ENCODE measurements at regions not wholly inside any gene's neighbourhood (a gene's known extent, or its start where the extent isn't known, plus 50 kb on each side); places are given as distances from the start of the nearest gene placed in this dataset.
"Not testable (repeated sequence)": the region's sequence is repeated elsewhere in the genome, so short reads cannot be mapped to it uniquely, and the experiment has no call there.

DNA sequence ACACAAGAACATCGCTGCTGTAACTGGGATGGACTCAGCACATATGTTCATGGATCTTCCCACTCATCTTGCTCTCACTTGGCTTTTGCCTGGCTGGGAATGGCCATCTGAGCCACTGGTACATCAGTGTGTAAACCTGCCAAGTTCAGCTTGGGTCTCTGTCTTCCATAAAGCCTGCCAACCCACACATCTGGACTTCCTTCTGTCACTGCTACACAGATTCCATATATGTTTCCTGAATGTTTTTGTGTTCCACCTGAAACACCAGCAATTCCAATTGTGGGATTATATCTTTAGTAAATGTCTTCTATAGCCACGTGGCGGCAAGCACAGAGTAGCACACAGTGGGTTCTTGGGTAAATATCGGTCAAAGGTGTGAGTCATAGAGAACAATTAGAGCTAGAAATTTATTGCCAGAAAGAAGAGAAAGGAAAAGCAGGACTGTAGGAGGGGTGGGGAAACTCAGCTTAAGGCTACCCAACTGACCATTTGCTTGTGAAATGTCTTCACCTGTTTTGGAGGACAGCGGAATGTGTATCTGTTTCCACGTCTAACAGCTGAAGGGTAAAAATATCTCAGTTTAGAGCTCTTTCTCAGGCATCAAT is 125.9 kb downstream of the MFAP3L start:
- Histone ChIP-seq H4K20me1 (ENCODE audit: insufficient read depth) (no peaks in the 10 kb centered on the region), H3K36me3 (ENCODE audit: low read depth) (no peaks in the 10 kb centered on the region), H3K9me3 (ENCODE audit: insufficient read depth, low read depth) (no peaks in the 10 kb centered on the region), H3K27me3 (ENCODE audit: insufficient read depth, low read depth) (no peaks in the 10 kb centered on the region), H3K79me2 (ENCODE audit: low read depth) (no peaks in the 10 kb centered on the region), H3K27ac (no peak overlapping the region), H2AFZ (no peak overlapping the region), H3F3A (ENCODE audit: insufficient read depth, low read depth) (no peaks in the 10 kb centered on the region), H3K9me2 (ENCODE audit: insufficient read depth) (no peaks in the 10 kb centered on the region), H3K4me1 (replicated peaks; ENCODE audit: insufficient read depth) (no peaks in the 10 kb centered on the region; the same call in 1 of the 2 replicates), H3K4me3 (no peak overlapping the region), H3K4me2 (no peak overlapping the region)
- CTCF ChIA-PET: no interaction called here
- intact Hi-C loops (cut with micrococcal nuclease; ENCODE audit: unreplicated experiment): no loop called here
- POLR2A ChIA-PET (ENCODE audit: unreplicated experiment): no interaction called here
- no peak for DNase-seq
- TF ChIP-seq, protein P1, sequence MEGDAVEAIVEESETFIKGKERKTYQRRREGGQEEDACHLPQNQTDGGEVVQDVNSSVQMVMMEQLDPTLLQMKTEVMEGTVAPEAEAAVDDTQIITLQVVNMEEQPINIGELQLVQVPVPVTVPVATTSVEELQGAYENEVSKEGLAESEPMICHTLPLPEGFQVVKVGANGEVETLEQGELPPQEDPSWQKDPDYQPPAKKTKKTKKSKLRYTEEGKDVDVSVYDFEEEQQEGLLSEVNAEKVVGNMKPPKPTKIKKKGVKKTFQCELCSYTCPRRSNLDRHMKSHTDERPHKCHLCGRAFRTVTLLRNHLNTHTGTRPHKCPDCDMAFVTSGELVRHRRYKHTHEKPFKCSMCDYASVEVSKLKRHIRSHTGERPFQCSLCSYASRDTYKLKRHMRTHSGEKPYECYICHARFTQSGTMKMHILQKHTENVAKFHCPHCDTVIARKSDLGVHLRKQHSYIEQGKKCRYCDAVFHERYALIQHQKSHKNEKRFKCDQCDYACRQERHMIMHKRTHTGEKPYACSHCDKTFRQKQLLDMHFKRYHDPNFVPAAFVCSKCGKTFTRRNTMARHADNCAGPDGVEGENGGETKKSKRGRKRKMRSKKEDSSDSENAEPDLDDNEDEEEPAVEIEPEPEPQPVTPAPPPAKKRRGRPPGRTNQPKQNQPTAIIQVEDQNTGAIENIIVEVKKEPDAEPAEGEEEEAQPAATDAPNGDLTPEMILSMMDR (conservative IDR thresholded peaks at IDR 0.05): no peak
- no peak for TF ChIP-seq EZH2 (IDR thresholded peaks at IDR 0.05; ENCODE audit: low read depth)
- BruUV-seq (replicated peaks): no TSS peak

DNA sequence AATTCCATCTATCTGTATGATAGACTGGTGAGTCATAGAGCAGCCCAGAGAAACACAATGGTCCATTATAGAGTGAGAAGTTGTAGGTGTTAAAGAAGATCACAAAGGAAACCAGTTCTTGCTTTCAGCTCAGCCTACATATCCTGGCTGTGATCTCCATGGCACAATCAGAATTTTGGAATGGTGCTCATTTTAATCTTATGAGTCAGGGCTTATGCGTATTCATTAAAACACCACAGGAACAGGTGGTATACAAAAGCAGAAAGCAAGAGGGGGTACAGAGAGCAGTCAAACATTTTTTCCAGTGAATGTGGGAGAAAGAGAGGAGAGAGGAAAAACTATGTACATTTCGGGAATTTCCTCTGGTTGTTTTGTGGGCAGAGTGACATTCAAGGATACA is 126.9 kb downstream of the MFAP3L start:
- intact Hi-C loops (cut with micrococcal nuclease; ENCODE audit: unreplicated experiment): loop anchor here (2.0 kb wide), 2 partner anchors 44 to 128 kb away; partner anchors contain the start of gene MFAP3L
- Histone ChIP-seq H3K36me3 (ENCODE audit: low read depth) (no peaks in the 10 kb centered on the region), H2AFZ (no peak overlapping the region), H3K9me3 (ENCODE audit: insufficient read depth, low read depth) (no peaks in the 10 kb centered on the region), H3K27me3 (ENCODE audit: insufficient read depth, low read depth) (no peaks in the 10 kb centered on the region), H3K79me2 (ENCODE audit: low read depth) (no peaks in the 10 kb centered on the region), H3K4me1 (replicated peaks; ENCODE audit: insufficient read depth) (no peaks in the 10 kb centered on the region; the same call in 1 of the 2 replicates), H3K27ac (no peak overlapping the region), H3K4me2 (no peak overlapping the region), H3F3A (ENCODE audit: insufficient read depth, low read depth) (no peaks in the 10 kb centered on the region), H4K20me1 (ENCODE audit: insufficient read depth) (no peaks in the 10 kb centered on the region), H3K4me3 (no peak overlapping the region), H3K9me2 (ENCODE audit: insufficient read depth) (no peaks in the 10 kb centered on the region)
- ChIA-PET POLR2A (ENCODE audit: unreplicated experiment) (no interaction called here), CTCF (no interaction called here)
- peak; percentile 20 to 57 for DNase-seq
- no TSS peak for BruUV-seq (replicated peaks)
- TF ChIP-seq EZH2 (IDR thresholded peaks at IDR 0.05; ENCODE audit: low read depth): no peak
- TF ChIP-seq, protein P1 (conservative IDR thresholded peaks at IDR 0.05): no peak

DNA sequence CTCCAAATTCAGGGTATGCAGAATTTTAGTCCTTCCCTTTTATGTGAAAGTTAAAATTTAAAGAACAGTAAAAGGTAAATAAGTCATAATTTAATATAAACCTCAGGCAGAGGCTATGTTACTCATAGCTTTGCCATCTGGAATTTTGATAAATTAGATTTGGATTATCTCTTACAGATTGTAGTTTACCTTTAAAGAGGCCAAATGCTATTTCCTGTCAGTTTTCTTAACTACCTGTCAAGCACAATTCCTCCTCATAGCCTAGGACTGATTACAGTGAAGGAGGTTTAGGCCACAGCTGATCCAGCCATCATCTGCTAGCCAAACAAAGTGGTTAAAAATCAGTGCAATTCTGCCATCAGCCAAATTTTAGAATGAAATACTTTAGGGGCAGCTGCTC is 128.1 kb downstream of the MFAP3L start:
- no peak for DNase-seq
- Histone ChIP-seq H3K27ac (no peak overlapping the region), H3K36me3 (ENCODE audit: low read depth) (no peaks in the 10 kb centered on the region), H3K4me1 (replicated peaks; ENCODE audit: insufficient read depth) (no peaks in the 10 kb centered on the region; the same call in 1 of the 2 replicates), H4K20me1 (ENCODE audit: insufficient read depth) (no peaks in the 10 kb centered on the region), H3F3A (ENCODE audit: insufficient read depth, low read depth) (no peaks in the 10 kb centered on the region), H3K4me3 (no peak overlapping the region), H3K9me2 (ENCODE audit: insufficient read depth) (no peaks in the 10 kb centered on the region), H3K27me3 (ENCODE audit: insufficient read depth, low read depth) (no peaks in the 10 kb centered on the region), H2AFZ (no peak overlapping the region), H3K79me2 (ENCODE audit: low read depth) (no peaks in the 10 kb centered on the region), H3K9me3 (ENCODE audit: insufficient read depth, low read depth) (no peaks in the 10 kb centered on the region), H3K4me2 (no peak overlapping the region)
- intact Hi-C loops (cut with micrococcal nuclease; ENCODE audit: unreplicated experiment): loop anchor here (2.0 kb wide), 2 partner anchors 45 to 129 kb away; partner anchors contain the start of gene MFAP3L
- BruUV-seq (replicated peaks): no TSS peak
- CTCF ChIA-PET: no interaction called here
- TF ChIP-seq, protein P1 (conservative IDR thresholded peaks at IDR 0.05): no peak
- no peak for TF ChIP-seq EZH2 (IDR thresholded peaks at IDR 0.05; ENCODE audit: low read depth)
- POLR2A ChIA-PET (ENCODE audit: unreplicated experiment): no interaction called here

DNA sequence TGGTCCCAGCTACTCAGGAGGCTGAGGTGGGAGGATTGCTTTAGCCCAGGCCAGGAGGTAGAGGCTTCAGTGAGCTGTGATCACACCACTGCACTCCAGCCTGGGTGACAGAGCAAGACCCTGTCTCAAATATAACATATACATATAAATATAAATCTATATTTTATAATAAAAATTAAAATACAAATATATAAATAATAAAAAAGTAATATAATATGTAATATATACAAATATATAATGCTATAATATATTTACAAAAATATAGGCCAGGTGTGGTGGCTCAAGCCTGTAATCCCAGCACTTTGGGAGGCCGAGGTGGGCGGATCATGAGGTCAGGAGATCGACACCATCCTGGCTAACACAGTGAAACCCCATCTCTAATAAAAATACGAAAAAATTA is 131.4 kb downstream of the MFAP3L start:
- DNase-seq; intact Hi-C loops (cut with micrococcal nuclease; ENCODE audit: unreplicated experiment); H4K20me1 ChIP-seq (ENCODE audit: insufficient read depth); H3K4me3 ChIP-seq; H3K27me3 ChIP-seq (ENCODE audit: insufficient read depth, low read depth); H2AFZ ChIP-seq; H3K36me3 ChIP-seq (ENCODE audit: low read depth); H3K4me1 ChIP-seq (replicated peaks; ENCODE audit: insufficient read depth); H3K9me2 ChIP-seq (ENCODE audit: insufficient read depth); BruUV-seq (replicated peaks); CTCF ChIA-PET; H3K4me2 ChIP-seq; H3F3A ChIP-seq (ENCODE audit: insufficient read depth, low read depth); POLR2A ChIA-PET (ENCODE audit: unreplicated experiment); H3K27ac ChIP-seq; H3K9me3 ChIP-seq (ENCODE audit: insufficient read depth, low read depth); H3K79me2 ChIP-seq (ENCODE audit: low read depth): not testable (repeated sequence)
